GM10248 (cell line): ENCODE measurements at regions not wholly inside any gene's neighbourhood (a gene's known extent, or its start where the extent isn't known, plus 50 kb on each side); places are given as distances from the start of the nearest gene placed in this dataset.

Experiments
- CTCF ChIA-PET: fragments of 300-600 bp; sonication (Branson Sonifier 250); formaldehyde crosslinking; extraction: SDS; loops from one replicate; lab custom pipeline; 2021; ENCODE audit warnings: antibody characterized with exemption; lab: Yijun Ruan, JAX
- POLR2A ChIA-PET: fragments of 350-650 bp; sonication (Branson Sonifier 250); formaldehyde crosslinking; extraction: SDS; loops from one replicate; lab custom pipeline; 2020; ENCODE audit warnings: antibody characterized with exemption; lab: Yijun Ruan, JAX
- DNase-seq: peaks from one replicate; pipeline ENCODE4 v3.0.0; 2012; ENCODE audit errors: extremely low spot score
- TF ChIP-seq, protein P1 (sequence below): IDR thresholded peaks from 2 replicates; pipeline ENCODE4 v1.5.1; 2012; ENCODE audit warnings: mild to moderate bottlenecking, low read depth; ENCODE audit errors: extremely low read depth, missing control alignments, control extremely low read depth

DNA sequence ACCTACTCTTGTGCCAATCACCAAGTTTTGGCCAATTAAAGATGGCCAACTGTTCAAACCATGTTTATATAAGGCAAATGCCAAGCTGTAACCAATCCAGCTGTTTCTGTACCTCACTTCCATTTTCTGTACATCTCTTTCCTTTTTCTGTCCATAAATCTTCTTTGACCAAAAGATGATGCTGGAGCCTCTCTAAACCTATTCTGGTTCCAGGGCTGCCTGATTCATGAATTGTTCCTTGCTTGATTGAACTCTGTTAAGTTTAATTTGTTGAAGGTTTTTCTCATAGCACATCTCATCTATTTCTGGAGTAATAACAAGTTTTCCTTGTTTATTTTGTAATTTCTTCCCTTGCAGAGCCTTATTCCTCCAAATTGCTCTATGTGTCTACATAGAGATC, 115.3 kb upstream of the SMAD3 start:
- TF ChIP-seq, protein P1, sequence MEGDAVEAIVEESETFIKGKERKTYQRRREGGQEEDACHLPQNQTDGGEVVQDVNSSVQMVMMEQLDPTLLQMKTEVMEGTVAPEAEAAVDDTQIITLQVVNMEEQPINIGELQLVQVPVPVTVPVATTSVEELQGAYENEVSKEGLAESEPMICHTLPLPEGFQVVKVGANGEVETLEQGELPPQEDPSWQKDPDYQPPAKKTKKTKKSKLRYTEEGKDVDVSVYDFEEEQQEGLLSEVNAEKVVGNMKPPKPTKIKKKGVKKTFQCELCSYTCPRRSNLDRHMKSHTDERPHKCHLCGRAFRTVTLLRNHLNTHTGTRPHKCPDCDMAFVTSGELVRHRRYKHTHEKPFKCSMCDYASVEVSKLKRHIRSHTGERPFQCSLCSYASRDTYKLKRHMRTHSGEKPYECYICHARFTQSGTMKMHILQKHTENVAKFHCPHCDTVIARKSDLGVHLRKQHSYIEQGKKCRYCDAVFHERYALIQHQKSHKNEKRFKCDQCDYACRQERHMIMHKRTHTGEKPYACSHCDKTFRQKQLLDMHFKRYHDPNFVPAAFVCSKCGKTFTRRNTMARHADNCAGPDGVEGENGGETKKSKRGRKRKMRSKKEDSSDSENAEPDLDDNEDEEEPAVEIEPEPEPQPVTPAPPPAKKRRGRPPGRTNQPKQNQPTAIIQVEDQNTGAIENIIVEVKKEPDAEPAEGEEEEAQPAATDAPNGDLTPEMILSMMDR, result no peak
- POLR2A ChIA-PET, result no interaction called here
- CTCF ChIA-PET, result interaction anchor here (1.1 to 1.7 kb wide), 5 partner anchors 10 to 886 kb away, joined by 3 to 7 read pairs (median 4); no protein-coding TSS in a partner anchor
- DNase-seq, result no peak

DNA sequence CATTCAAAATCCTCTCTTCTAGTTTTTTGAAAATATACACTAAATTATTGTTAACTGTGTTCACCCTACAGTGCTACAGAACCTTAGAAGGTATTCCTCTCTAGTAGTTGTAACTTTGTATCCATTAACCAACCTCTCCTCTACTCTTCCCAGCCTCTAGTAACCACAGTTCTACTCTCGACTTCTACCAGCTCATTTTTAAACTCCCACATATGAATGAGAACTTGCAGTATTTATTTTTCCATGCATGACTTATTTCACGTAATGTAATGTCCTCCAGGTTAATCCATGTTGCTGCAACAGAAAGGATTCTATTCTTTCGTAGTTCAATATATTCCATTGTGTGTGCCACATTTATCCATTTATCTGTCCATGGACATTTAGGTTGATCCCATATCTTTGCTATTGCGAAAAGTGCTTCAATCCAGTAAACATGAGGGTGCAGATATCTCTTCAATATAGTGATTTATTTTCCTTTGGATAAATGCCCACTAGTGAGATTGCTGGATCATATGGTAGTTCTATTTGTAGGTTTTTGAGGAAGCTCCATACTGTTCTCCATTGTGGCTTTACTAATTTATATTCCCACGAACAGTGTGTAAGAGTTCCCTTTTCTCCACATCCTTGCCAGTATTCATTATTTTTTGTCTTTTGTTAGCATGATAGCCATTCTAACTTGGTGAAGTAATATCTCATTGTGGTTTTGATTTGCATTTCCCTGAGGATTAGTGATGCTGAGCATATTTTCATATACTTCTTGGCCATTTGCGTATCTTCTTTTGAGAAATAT, 113.7 kb upstream of the SMAD3 start:
- ChIA-PET POLR2A (no interaction called here), CTCF (interaction anchor here (0.9 kb wide), 1 partner anchor 359 kb away, joined by 3 read pairs; no protein-coding TSS in a partner anchor)
- no peak for DNase-seq
- TF ChIP-seq, protein P1, result no peak

DNA sequence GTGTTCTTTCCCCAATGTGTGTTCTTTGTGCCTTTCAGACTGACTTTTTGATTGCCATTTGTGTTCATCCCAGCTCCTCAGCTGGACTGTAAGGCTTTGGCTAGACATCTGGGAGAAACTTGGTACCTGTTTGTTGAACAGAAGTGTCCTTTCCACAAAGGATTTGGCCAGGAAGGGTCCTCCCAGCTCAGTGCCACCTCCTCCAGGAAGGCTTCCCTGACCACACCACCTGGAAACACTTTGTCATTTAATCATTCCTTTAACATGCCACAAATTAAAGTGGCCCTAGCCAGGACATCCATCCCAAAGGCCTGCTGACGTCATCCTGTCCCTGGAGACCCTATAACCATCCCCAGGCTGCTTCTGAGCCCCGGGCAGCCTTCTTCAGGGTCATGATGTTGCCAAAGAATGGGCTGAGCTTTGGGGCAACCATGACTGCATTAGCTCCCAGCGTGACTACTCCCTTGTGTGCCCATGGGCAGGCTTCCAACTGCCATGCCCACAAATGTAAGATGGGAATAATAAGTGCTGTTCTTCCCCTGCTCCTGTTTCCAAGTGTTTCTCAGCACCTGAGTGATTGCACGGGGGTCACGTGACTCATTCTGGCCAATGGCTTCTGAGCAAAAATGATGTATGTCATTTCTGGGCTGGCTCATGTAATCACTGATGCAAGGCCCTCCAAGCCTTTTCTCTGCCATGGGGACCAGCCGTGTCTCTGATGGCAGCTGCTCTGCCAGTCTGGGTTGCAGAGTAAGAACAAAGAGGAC, 112.5 kb upstream of the SMAD3 start:
- POLR2A ChIA-PET, result no interaction called here

DNA sequence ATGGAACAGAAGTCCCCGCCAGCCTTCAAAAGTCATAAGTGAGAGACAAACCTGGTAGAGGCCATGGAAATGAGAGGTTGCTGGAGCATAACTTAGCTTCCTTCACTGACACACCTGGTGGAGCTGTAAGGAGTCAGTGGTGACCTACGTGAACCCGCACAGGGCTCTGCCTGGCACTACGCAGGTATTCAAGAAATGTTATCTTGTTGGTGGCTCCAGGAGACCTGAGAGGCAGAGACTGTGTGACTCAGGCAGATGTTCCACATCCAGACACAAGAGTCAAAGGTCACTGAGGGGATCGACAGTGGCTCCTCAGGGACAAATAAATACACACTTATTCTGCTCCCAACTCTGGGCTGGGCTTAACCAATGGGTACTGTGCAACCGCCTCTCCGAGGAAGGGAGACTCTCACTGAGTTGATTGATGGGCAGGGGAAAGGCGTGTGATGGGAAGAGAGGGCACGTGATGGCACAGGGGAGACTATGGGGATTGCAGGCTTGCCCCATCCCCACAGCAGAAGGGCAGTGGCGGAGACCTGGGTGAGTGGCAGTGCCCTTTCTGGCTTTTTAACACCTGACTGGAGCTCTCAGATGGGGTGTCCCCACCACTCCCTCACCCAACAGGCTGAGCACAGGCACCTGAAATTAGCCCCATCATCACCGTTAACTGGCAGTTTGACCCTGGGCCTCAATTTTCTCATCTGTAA, 111.7 kb upstream of the SMAD3 start:
- ChIA-PET POLR2A (no interaction called here), CTCF (no interaction called here)
- TF ChIP-seq, protein P1, result no peak
- no peak for DNase-seq

More for the DNA sequence above, 112.5 kb upstream of the SMAD3 start:
- TF ChIP-seq, protein P1, result no peak
- DNase-seq, result no peak
- CTCF ChIA-PET, result no interaction called here

DNA sequence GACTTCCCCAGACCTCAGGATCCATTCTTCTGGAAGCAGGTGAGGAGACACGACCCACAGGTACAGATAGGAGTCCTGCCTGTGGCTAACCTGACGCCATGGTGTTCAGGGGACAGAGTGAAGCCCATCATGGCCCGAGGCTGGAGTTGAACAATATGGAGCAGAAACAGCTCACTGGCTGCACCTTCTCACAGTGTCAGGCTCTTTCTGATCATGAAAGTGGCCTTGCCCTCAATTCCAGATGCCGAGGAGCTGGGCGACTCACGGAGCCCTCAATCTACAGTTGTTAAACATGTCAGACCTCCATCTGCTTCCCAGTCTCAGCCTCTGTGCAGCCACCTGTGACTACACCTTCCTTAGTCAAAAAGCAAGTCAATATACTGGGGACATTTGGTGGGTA, 110.8 kb upstream of the SMAD3 start:
- DNase-seq, result no peak
- CTCF ChIA-PET, result interaction anchor here (0.9 to 1.3 kb wide), 2 partner anchors 9 to 349 kb away, joined by 3 to 4 read pairs; no protein-coding TSS in a partner anchor
- POLR2A ChIA-PET, result no interaction called here
- TF ChIP-seq, protein P1, result no peak

DNA sequence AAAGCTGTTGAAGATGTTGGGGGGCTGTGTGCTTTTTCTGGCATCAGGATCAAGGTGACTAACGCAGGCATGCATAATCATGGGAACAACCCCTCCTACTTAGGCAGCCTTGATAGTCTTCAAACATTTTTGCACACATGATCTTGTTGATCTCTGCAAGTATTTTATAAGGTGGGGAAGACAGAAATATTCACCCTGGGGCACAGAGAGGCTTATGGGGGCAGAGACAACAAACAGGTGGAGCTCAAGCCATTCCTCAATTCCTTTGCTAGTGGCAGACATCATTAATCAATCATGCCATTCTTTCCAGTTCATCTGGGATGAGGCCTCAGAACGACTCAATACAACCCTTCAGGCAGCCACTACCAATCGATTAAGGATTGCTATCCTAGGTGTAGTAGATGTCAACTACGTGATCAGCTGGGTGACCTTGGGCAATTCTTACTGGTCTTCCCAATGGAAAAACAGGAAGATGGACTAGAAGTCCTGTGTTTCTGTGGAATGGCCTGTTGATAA, 110.3 kb upstream of the SMAD3 start:
- ChIA-PET POLR2A (no interaction called here), CTCF (interaction anchor here (0.9 to 1.3 kb wide), 2 partner anchors 9 to 349 kb away, joined by 3 to 4 read pairs; no protein-coding TSS in a partner anchor)
- TF ChIP-seq, protein P1, result no peak
- no peak for DNase-seq
